Spleen (tissue), 11 donors: ENCODE measurements at regions not wholly inside any gene's neighbourhood (a gene's known extent, or its start where the extent isn't known, plus 50 kb on each side); places are given as distances from the start of the nearest gene placed in this dataset.

Experiments
- DNase-seq: peaks from one replicate; pipeline ENCODE4 v3.0.0-alpha.2; 2020
- H3K27ac ChIP-seq, 8 donors: fragments of 200-600 bp; sonication (generic) in 7 of 8; 1 replicate in 4 of 8; 2 replicates in 4 of 8; pipeline versions ENCODE4 v1.5.0 to v1.8.0; 2016 to 2021; ENCODE audit warnings: inconsistent platforms in 4 of 8, mild to moderate bottlenecking in 4 of 8, moderate library complexity in 1 of 8
- H3K27me3 ChIP-seq, 7 donors: fragments of 200-600 bp; sonication (generic) in 6 of 7; replicated peaks in 1 of 7; 1 replicate in 4 of 7; 2 replicates in 3 of 7; pipeline versions ENCODE4 v1.5.0 to v1.8.0; 2016 to 2021; ENCODE audit warnings: inconsistent platforms in 3 of 7, mild to moderate bottlenecking in 1 of 7
- H3K36me3 ChIP-seq, 6 donors: fragments of 200-600 bp; sonication (generic) in 5 of 6; 1 replicate in 4 of 6; 2 replicates in 2 of 6; pipeline versions ENCODE4 v1.5.0 to v1.8.0; 2016 to 2021; ENCODE audit warnings: inconsistent platforms in 2 of 6
- H3K4me1 ChIP-seq, 6 donors: fragments of 200-600 bp; sonication (generic) in 5 of 6; 1 replicate in 3 of 6; 2 replicates in 3 of 6; pipeline versions ENCODE4 v1.5.0 to v1.8.0; 2016 to 2021; ENCODE audit warnings: inconsistent platforms in 3 of 6
- H3K4me3 ChIP-seq, 8 donors: fragments of 200-600 bp; sonication (generic) in 7 of 8; 1 replicate in 4 of 8; 2 replicates in 4 of 8; pipeline versions ENCODE4 v1.5.0 to v1.8.0; 2016 to 2021; ENCODE audit warnings: inconsistent platforms in 4 of 8, mild to moderate bottlenecking in 4 of 8, moderate library complexity in 2 of 8
- H3K9me3 ChIP-seq, 8 donors: fragments of 200-600 bp; sonication (generic) in 7 of 8; 1 replicate in 4 of 8; 2 replicates in 4 of 8; pipeline versions ENCODE4 v1.5.0 to v1.8.0; 2016 to 2021; ENCODE audit warnings: inconsistent platforms in 4 of 8
- POLR2A ChIP-seq, 3 donors: fragments of 450-650 bp; IDR thresholded peaks; one replicate each; pipeline ENCODE4 v1.5.1; 2017; ENCODE audit warnings: antibody characterized with exemption in 3 of 3, mild to moderate bottlenecking in 1 of 3
- POLR2AphosphoS5 ChIP-seq, 3 donors: sonication (generic); formaldehyde crosslinking; IDR thresholded peaks; one replicate each; pipeline ENCODE4 v1.5.1; 2017; ENCODE audit warnings: antibody characterized with exemption in 3 of 3
- WGBS, 5 donors: extraction: QIAGEN DNeasy Blood & Tissue Kit in 3 of 5; methylation state at CpG; one replicate each; pipeline versions ENCODE4 v1.1.5 to v1.1.7; 2013 to 2018; 5-methylcytosine and 5-hydroxymethylcytosine counted together
- intact Hi-C: fragments of 100-400 bp; cut with DNase I; formaldehyde crosslinking; loops from one replicate; pipeline ENCODE4 v1.15.0; 2023; ENCODE audit warnings: low total_unique reads
- TF ChIP-seq, protein P1 (sequence below), 11 experiments: fragments of 200-600 bp in 7 of 11; fragments of 450-650 bp in 4 of 11; sonication (generic) in 4 of 11; IDR thresholded peaks in 8 of 11; conservative IDR thresholded peaks in 3 of 11; 1 replicate in 7 of 11; 2 replicates in 4 of 11; pipeline versions ENCODE4 v1.4.0 to v1.8.0; 2016 to 2021; ENCODE audit warnings: antibody characterized with exemption in 11 of 11, inconsistent platforms in 4 of 11, mild to moderate bottlenecking in 1 of 11
- donor health status: healthy with polysubstance abuse.
- donor health status: DM: no; HTN: no; CAD: no; lungs with moderate emphysema.
- donor health status: DM: no; HTN: no; CAD: no.
- donor health status: Bipolar disorder and iron deficiency.
- donor health status: healthy.
- donor health status: DM: no; HTN: no; CAD: no.
- donor health status: DM: yes; HTN: yes; CAD: no.

DNA sequence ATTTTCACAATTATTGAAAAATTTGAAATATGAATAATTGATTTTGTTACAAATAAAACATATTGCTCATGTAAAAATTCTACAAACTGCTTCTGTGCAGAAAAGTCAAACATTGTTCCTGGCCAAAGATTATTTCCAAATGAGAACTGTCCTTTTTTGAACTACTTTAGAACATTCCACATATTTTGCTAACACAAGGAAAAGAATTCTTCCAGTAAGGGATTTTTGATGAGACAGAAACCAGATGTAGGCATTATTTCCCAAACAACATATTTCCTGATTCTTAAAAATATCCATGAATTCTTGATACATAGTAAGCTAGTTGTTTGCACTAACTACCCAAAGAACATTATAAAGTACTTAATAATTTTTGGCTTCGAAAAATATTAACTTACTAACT, 715.2 kb downstream of the CCDC85A start:
- peaks cover 0 to 17% (median 5%) of the 10 kb centered on the region in 8 donors for H3K9me3 ChIP-seq
- no peaks in the 10 kb centered on the region for H3K4me1 ChIP-seq
- H3K36me3 ChIP-seq = no peaks in the 10 kb centered on the region
- TF ChIP-seq POLR2AphosphoS5 (IDR thresholded peaks at IDR 0.05) (no peak), POLR2A (IDR thresholded peaks at IDR 0.05) (no peak)
- TF ChIP-seq, protein P1, sequence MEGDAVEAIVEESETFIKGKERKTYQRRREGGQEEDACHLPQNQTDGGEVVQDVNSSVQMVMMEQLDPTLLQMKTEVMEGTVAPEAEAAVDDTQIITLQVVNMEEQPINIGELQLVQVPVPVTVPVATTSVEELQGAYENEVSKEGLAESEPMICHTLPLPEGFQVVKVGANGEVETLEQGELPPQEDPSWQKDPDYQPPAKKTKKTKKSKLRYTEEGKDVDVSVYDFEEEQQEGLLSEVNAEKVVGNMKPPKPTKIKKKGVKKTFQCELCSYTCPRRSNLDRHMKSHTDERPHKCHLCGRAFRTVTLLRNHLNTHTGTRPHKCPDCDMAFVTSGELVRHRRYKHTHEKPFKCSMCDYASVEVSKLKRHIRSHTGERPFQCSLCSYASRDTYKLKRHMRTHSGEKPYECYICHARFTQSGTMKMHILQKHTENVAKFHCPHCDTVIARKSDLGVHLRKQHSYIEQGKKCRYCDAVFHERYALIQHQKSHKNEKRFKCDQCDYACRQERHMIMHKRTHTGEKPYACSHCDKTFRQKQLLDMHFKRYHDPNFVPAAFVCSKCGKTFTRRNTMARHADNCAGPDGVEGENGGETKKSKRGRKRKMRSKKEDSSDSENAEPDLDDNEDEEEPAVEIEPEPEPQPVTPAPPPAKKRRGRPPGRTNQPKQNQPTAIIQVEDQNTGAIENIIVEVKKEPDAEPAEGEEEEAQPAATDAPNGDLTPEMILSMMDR (IDR thresholded peaks at IDR 0.05 in 8 of 11, conservative IDR thresholded peaks at IDR 0.05 in 3 of 11) = no peak
- H3K27ac ChIP-seq = no peak overlapping the region
- DNase-seq = no peak
- 72 to 83% (median 73%) methylated on average over 1 of the region's 1 CpG for WGBS, 5 donors
- intact Hi-C loops = no loop called here
- no peak overlapping the region for H3K4me3 ChIP-seq
- H3K27me3 ChIP-seq = no peaks in the 10 kb centered on the region

DNA sequence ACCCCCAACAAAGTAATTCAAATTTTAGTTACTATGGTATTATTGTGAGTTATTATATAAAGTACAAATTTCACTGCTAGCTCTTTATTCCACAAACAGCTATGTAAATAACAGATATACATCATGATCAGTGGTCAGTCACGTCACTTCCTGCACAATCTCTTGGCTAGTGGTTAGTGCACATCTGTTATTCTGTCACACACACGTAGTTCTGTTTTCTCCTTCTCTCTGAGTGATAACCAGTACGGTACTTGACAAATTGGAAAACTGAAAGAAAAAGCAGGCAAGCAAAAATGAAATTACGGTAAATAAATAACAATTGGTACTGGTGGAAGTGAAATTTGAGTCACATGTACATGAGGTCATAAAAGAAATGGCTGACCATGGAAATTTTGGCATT, 728.7 kb downstream of the CCDC85A start:
- intact Hi-C loops = no loop called here
- Histone ChIP-seq H3K36me3 (no peaks in the 10 kb centered on the region), H3K4me1 (no peaks in the 10 kb centered on the region), H3K9me3 (peaks cover 0 to 42% (median 19%) of the 10 kb centered on the region in 8 donors), H3K4me3 (no peak overlapping the region), H3K27me3 (no peaks in the 10 kb centered on the region), H3K27ac (no peak overlapping the region)
- TF ChIP-seq, protein P1 (IDR thresholded peaks at IDR 0.05 in 8 of 11, conservative IDR thresholded peaks at IDR 0.05 in 3 of 11) = no peak
- TF ChIP-seq POLR2AphosphoS5 (IDR thresholded peaks at IDR 0.05) (no peak), POLR2A (IDR thresholded peaks at IDR 0.05) (no peak)
- 42 to 51% (median 47%) methylated on average over 4 of the region's 4 CpGs for WGBS, 5 donors
- no peak for DNase-seq

DNA sequence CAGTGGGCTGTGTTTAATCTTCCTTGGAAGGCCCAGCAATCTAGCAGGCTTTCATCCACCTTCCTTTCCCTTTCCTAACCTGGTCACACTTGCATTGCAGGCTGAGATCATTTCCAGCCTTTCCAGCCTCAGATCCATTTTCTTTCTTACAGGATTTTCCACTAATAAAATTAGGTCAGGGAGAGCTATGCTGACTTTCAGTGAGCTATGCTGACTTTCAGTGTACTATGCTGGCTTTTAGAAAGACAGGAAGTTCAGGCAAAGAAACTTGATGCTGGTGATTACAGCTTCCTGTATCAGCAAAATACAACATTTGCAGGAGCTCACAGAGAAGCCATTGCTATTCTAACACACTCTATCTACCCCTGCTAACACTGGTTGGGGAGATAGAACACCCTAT, 735.0 kb downstream of the CCDC85A start:
- intact Hi-C loops = no loop called here
- DNase-seq = no peak

DNA sequence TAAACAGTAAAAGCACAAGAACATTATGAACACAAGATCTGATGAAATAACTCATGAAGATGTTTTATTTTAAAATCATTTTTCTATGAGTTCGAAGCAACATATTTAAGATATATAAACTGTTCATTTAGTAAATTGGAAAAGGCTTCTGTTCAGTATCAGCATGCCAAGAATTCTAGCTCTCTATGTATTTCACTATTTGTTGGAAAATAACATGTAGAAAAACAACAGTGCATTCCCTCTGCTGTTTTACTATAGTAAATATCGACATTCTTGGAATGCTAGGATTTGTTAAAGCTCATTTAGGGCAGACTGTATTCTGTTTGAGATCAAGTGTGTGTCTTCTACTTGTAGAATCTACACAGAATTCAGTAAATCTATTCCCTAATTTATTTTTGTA, 750.2 kb downstream of the CCDC85A start:
- 61 to 81% (median 67%) methylated on average over 2 of the region's 2 CpGs for WGBS, 5 donors
- TF ChIP-seq, protein P1 (IDR thresholded peaks at IDR 0.05 in 8 of 11, conservative IDR thresholded peaks at IDR 0.05 in 3 of 11) = no peak
- no peak for TF ChIP-seq POLR2AphosphoS5 (IDR thresholded peaks at IDR 0.05)
- no peak for TF ChIP-seq POLR2A (IDR thresholded peaks at IDR 0.05)
- no peak overlapping the region for H3K4me3 ChIP-seq
- H3K36me3 ChIP-seq = no peaks in the 10 kb centered on the region
- no peaks in the 10 kb centered on the region for H3K4me1 ChIP-seq
- no peaks in the 10 kb centered on the region for H3K27me3 ChIP-seq
- intact Hi-C loops = no loop called here
- H3K27ac ChIP-seq = no peak overlapping the region
- peaks cover 0 to 6% (median 2%) of the 10 kb centered on the region in 8 donors for H3K9me3 ChIP-seq
- DNase-seq = no peak

More for the DNA sequence above, 735.0 kb downstream of the CCDC85A start:
- Histone ChIP-seq H3K27me3 (no peaks in the 10 kb centered on the region), H3K9me3 (peaks cover 0 to 58% (median 22%) of the 10 kb centered on the region in 8 donors), H3K4me1 (no peaks in the 10 kb centered on the region), H3K27ac (no peak overlapping the region), H3K36me3 (no peaks in the 10 kb centered on the region), H3K4me3 (no peak overlapping the region)
- no peak for TF ChIP-seq POLR2A (IDR thresholded peaks at IDR 0.05)
- TF ChIP-seq, protein P1 (IDR thresholded peaks at IDR 0.05 in 8 of 11, conservative IDR thresholded peaks at IDR 0.05 in 3 of 11) = no peak
- no peak for TF ChIP-seq POLR2AphosphoS5 (IDR thresholded peaks at IDR 0.05)
